VCaP (cell line): ENCODE measurements at regions not wholly inside any gene's neighbourhood (a gene's known extent, or its start where the extent isn't known, plus 50 kb on each side); places are given as distances from the start of the nearest gene placed in this dataset.

Source experiments
- H3K27ac ChIP-seq: fragments of 450-650 bp; 2 replicates; pipeline ENCODE4 v1.5.1; 2017
- CTCF ChIP-seq: fragments of 450-650 bp; conservative IDR thresholded peaks from 2 replicates; pipeline ENCODE4 v1.5.1; 2017; ENCODE audit warnings: mild to moderate bottlenecking, moderate library complexity

GRCh38 chr2:173760553-173760952 is 204.6 kb downstream of the SP3 start:
- peak overlapping the region; percentile 40 for H3K27ac ChIP-seq
- no peak for TF ChIP-seq CTCF

GRCh38 chr2:173761603-173762119 is 203.5 kb downstream of the SP3 start:
- H3K27ac ChIP-seq: no peak overlapping the region

GRCh38 chr2:173762221-173762620 is 203.0 kb downstream of the SP3 start:
- no peak for TF ChIP-seq CTCF
- H3K27ac ChIP-seq: no peak overlapping the region

More at GRCh38 chr2:173761603-173762119, 203.5 kb downstream of the SP3 start:
- TF ChIP-seq CTCF: no peak

GRCh38 chr2:173762864-173763263 is 202.3 kb downstream of the SP3 start:
- H3K27ac ChIP-seq: no peak overlapping the region
- TF ChIP-seq CTCF: no peak

- no peak for TF ChIP-seq CTCF
- H3K27ac ChIP-seq: no peak overlapping the region
Measured at GRCh38 chr2:173763641-173764040, 201.5 kb downstream of the SP3 start.

- no peak overlapping the region for H3K27ac ChIP-seq
- no peak for TF ChIP-seq CTCF
Measured at GRCh38 chr2:173764094-173764493, 201.1 kb downstream of the SP3 start.

GRCh38 chr2:173766537-173767289 is 198.5 kb downstream of the SP3 start:
- no peak overlapping the region for H3K27ac ChIP-seq
- no peak for TF ChIP-seq CTCF
